ENCODE measurements at regions not wholly inside any gene's neighbourhood (a gene's known extent, or its start where the extent isn't known, plus 50 kb on each side); places are given as distances from the start of the nearest gene placed in this dataset.

- no peak for DNase-seq
Measured at GRCh38 chr16:5551909-5552308, 454.3 kb upstream of the EEF2KMT start.

GRCh38 chr16:5549802-5550201, 452.2 kb upstream of the EEF2KMT start:
- DNase-seq: no peak

- DNase-seq: no peak
Measured at GRCh38 chr16:5541356-5541755, 443.8 kb upstream of the EEF2KMT start.

GRCh38 chr16:5537347-5537746, 439.8 kb upstream of the EEF2KMT start:
- DNase-seq: no peak

DNA sequence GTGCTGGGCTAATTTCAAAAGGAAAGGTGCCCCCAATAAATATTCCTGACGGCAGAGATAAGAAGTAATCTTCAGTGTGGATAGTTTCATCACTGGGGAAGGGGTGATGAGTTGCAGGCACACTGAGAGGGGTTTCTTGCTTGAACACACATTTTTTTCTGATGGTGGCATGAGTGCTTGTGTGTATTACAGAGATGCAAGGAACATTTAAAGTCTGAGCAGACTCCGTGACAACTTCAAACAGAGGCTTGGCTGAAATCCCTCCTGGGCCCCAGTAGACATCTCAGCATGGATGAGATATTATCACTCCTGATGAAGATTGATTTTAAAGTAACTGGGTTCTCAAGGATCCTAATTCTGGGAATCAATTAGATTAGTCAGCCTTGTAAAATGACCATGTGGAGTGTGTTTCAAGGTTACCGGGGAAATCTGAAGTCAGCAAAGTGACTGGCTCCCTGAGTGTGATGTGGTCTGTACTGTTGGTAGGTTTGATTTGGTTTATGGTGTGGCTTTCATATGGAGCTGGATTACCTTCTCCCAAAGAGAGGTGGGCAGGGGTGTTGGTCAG, 435.8 kb upstream of the EEF2KMT start:
- DNase-seq: no peak

DNA sequence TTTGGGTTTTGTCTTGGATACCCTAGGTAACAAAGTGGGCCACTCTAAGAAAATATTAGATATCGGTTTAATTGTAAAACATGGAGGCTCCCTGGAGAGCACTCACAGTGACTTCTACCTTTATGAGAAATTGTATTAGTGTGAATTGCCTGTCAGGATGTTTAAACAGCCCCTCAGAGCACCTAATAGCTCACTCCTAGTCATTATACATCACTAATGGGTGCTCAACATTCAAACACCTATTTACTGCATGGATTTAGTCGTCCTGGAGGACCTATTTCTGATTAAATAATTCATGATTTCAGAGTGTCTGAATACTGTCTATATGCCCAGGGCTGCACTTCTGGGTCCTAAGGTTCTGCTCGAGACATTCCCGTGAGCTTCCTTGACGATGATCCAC, 430.2 kb upstream of the EEF2KMT start:
- DNase-seq: no peak

GRCh38 chr16:5526826-5527225, 429.2 kb upstream of the EEF2KMT start:
- DNase-seq: no peak

DNA sequence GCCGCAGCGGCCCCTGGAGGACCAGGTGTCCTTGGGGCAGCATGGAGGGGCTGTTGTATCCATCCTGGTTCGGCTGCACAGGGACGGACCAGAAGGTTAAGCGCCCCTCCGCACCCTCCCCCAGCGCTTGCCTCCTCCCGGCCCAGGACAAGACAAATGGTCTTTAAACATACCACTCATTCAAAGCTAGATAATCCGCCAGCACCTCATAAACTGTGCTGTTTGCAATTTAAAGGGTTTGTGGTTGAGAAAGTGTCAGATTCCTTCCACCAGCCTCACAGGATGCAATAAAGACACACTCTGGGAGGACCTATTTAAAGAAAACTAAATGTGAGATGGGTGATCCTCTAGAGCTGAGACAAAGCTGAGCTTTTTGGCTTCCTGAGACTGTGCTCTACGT, 426.2 kb upstream of the EEF2KMT start:
- DNase-seq: no peak

DNA sequence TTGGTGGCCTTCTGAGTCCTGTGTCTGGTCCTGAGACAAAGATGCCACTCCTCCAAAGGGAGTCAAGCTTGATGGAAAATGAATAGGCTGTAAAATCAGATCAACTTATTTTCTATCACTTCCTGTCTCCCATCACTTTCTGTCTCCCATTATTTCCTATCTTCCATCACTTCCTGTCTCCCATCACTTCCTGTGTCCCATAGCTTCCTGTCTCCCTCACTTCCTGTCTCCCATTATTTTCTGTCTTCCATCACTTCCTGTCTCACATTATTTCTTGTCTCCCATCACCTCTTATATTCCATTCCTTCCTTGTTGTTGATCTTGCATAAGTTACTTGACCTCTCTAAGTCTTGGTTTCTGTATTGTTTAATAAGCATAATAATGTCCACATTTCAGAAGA, 418.5 kb upstream of the EEF2KMT start:
- no peak for DNase-seq

GRCh38 chr16:5512014-5512413, 414.4 kb upstream of the EEF2KMT start:
- no peak for DNase-seq

DNA sequence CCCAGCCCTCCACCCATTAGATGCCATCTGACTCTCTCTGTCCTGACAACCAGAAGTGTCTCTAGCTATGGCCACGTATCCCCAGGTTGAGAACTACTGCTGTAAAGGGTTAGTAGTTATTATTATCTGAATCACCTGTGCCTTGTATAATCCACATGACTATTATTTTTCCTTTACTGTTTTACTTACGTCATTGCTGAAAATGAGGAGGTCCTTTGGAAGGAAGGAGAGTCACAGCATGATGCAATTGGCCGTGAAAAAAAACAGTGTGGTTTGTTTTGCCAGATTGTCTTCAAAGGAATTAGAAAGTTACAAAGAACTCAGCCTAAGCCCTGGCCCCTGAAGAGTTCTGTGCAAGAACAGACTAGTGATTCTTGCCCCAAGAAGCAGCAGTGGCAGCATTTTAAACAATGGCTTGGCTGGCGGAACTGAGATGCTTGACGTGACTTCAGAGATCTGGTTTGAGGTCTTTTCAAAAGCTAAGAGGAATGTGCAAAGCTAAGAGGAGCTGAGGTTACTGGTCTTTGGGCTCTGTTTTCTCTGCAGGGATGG, 413.3 kb upstream of the EEF2KMT start:
- no peak for DNase-seq

GRCh38 chr16:5509794-5510193, 412.2 kb upstream of the EEF2KMT start:
- DNase-seq: no peak

DNA sequence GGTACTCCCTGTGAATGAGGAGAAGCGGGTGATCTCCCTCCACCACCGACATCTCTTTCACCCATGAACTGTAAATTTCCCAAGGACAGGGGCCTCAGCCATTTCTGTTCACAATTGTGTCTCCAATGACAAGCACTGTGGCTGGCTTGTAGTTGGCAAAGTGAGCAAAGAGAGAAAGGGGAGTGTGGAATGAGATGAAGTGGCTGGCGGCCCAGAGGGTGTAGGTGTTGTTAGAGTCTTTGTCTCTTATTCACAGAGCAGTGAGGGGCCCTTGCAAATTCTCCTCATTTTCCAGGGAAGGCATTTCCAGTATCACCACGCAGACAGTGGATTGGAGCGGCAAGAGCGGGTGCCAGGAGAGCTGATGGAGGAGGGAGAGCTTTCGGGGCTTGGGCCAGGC, 411.7 kb upstream of the EEF2KMT start:
- no peak for DNase-seq

DNA sequence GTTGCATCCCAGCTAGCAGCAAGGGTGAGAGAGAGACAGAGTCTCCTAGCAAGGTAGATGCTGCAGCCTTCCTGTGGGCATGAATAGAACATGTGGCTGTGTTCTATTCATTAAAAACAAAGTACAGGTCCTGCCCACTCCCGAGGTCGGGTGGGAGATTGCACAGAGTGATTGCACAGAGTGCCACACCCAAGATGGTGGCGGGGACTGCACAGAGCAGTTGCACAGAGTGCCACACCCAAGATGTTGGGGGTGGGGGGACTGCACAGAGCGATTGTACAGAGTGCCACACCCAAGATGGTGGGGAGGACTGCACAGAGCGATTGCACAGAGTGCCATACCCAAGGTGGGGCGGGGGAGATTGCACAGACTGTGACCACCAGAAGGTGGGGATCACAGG, 410.8 kb upstream of the EEF2KMT start:
- no peak for DNase-seq

- no peak for DNase-seq
Measured at GRCh38 chr16:5506021-5506420, 408.4 kb upstream of the EEF2KMT start.

- no peak for DNase-seq
Measured at GRCh38 chr16:5505091-5505887, 407.7 kb upstream of the EEF2KMT start.

DNA sequence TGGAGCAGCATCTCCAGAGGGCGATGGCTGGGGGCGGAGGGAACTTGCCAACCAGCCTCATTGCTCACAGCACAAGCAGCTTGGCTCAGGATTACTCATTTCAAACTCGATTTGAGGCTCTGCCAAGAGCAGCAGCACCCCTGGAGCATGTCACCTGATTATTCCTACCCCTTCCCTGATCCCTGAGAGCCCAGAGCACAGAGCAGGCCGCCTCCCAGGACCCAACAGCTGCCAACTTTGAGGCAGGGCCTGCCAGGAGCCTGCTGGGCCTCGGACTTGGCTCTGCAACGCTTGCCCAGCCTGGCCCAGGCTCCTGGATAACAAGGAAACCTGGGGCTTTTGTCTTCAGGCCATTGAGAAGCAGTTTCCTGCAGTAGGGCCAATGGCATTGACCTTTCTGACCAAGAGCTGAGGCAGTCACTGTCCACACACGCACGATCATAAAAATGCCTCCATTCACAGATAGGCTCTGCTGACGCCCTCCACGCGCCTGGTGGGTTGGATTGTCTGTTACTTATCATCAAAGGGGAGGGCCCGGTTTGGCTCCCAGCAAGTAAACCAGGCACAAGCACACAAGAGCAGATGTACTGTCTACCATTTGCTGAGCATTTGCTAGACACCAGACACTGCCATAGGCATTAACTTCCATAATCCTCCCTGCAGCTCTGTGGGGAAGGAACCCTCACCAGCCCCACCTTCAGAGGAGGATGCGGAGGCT, 406.6 kb upstream of the EEF2KMT start:
- DNase-seq: no peak

GRCh38 chr16:5502944-5503343, 405.3 kb upstream of the EEF2KMT start:
- no peak for DNase-seq

- no peak for DNase-seq
Measured at GRCh38 chr16:5502467-5502869, 404.9 kb upstream of the EEF2KMT start.

GRCh38 chr16:5500526-5500925, 402.9 kb upstream of the EEF2KMT start:
- no peak for DNase-seq

DNA sequence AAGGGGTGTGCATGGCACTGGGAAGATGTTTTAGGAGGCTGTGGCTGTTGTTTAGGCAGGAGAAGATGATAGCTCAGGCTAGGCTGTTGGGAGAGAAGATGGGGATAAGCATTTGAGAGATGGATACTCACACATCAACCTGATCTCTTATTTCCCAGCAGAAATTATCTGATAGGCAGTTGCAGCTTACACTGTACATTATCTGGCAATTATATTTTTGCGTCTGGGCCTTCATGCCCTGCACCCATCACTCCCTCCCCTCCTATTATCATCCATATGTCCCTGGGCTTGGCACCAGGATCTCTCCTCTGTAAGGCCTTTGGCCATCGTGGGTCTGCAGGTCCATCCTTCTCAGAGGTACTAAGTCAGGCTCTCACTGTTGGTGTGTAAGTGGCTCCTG, 401.0 kb upstream of the EEF2KMT start:
- DNase-seq: no peak

- no peak for DNase-seq
Measured at GRCh38 chr16:5496013-5496412, 398.4 kb upstream of the EEF2KMT start.

DNA sequence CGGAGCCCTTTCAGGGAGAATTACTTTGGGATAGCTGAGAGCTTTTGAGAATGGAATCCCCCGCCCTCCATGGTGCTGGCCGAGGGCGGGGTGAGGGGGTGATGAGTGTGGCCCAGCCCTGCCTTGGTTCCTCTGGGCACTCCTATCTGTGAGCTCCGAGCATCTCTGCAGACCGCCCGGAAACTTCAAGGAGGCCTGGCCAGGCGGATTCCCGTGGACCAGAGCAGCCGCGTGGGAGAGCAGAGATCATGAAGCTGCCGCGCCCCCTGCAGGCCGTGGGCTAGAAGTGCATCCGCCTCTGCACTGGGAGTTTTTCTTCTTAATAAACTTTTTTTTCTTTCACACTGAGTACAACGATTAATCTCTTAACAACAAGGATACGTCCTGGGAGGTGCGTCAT, 392.9 kb upstream of the EEF2KMT start:
- DNase-seq: no peak

GRCh38 chr16:5488581-5488980, 391.0 kb upstream of the EEF2KMT start:
- no peak for DNase-seq
